ENCODE measurements at regions not wholly inside any gene's neighbourhood (a gene's known extent, or its start where the extent isn't known, plus 50 kb on each side); places are given as distances from the start of the nearest gene placed in this dataset.

- DNase-seq (ENCODE audit: low spot score): no peak
- H3K4me1 ChIP-seq (ENCODE audit: insufficient read depth, poor library complexity, severe bottlenecking): no peaks in the 10 kb centered on the region
- ATAC-seq (ENCODE audit: low read depth): no peak
- TF ChIP-seq CTCF (IDR thresholded peaks at IDR 0.05; ENCODE audit: poor library complexity, severe bottlenecking): no peak
- H3K9me3 ChIP-seq (ENCODE audit: severe bottlenecking): no peaks in the 10 kb centered on the region
- no peak overlapping the region for H3K4me3 ChIP-seq (ENCODE audit: severe bottlenecking)
- no peaks in the 10 kb centered on the region for H3K27me3 ChIP-seq (ENCODE audit: insufficient read depth, poor library complexity, severe bottlenecking)
- H3K27ac ChIP-seq (ENCODE audit: poor library complexity, severe bottlenecking): no peak overlapping the region
- H3K36me3 ChIP-seq (ENCODE audit: low read depth): no peaks in the 10 kb centered on the region
Measured at GRCh38 chr2:183455056-183455455, 330.8 kb downstream of the NUP35 start.

DNA sequence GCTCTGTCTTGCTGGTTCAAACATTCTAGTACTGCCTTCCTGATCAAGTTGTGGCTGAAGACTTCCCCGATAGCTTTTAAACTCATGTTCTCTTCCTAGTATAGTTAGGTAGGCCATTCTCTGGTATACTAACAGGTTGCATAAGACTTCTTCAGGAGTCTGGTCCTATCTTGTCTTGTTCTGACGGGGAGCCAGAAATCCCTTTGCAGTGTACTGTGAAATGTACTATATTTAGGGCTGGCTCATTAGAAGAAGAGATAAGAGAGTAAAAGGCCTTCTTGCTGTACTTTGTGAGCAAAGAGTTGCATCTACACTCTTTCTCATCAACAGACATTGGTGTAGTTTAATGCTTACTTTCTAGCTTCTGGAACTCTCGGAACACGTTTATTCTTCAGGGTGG, 331.9 kb downstream of the NUP35 start:
- H3K4me3 ChIP-seq (ENCODE audit: severe bottlenecking): no peak overlapping the region
- no peaks in the 10 kb centered on the region for H3K36me3 ChIP-seq (ENCODE audit: low read depth)
- ATAC-seq (ENCODE audit: low read depth) (no peak), DNase-seq (ENCODE audit: low spot score) (no peak)
- no peaks in the 10 kb centered on the region for H3K27me3 ChIP-seq (ENCODE audit: insufficient read depth, poor library complexity, severe bottlenecking)
- TF ChIP-seq CTCF (IDR thresholded peaks at IDR 0.05; ENCODE audit: poor library complexity, severe bottlenecking): no peak
- H3K27ac ChIP-seq (ENCODE audit: poor library complexity, severe bottlenecking): no peak overlapping the region
- no peaks in the 10 kb centered on the region for H3K9me3 ChIP-seq (ENCODE audit: severe bottlenecking)
- H3K4me1 ChIP-seq (ENCODE audit: insufficient read depth, poor library complexity, severe bottlenecking): no peaks in the 10 kb centered on the region

DNA sequence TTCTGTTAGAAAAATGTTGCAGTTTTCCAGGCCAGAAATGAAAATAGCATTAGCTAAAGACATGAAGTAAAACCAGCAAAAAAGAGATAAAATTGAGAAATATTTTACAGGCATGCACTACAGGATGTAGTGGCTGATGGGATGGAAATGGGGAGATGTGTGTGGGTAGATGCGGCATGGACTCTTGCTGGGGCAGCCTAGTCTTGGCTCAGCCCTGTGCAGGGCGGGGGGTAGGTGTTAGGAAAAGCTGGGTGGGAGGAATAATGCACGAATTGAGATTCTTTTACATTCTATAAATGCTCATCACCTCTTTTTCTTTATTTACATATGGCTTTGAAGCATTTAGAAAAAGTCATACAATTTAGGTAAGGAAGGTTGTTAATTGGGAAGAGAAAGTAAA, 334.2 kb downstream of the NUP35 start:
- no peaks in the 10 kb centered on the region for H3K4me1 ChIP-seq (ENCODE audit: insufficient read depth, poor library complexity, severe bottlenecking)
- H3K4me3 ChIP-seq (ENCODE audit: severe bottlenecking): no peak overlapping the region
- ATAC-seq (ENCODE audit: low read depth) (no peak), DNase-seq (ENCODE audit: low spot score) (no peak)
- no peaks in the 10 kb centered on the region for H3K36me3 ChIP-seq (ENCODE audit: low read depth)
- no peaks in the 10 kb centered on the region for H3K9me3 ChIP-seq (ENCODE audit: severe bottlenecking)
- no peak overlapping the region for H3K27ac ChIP-seq (ENCODE audit: poor library complexity, severe bottlenecking)
- TF ChIP-seq CTCF (IDR thresholded peaks at IDR 0.05; ENCODE audit: poor library complexity, severe bottlenecking): no peak
- H3K27me3 ChIP-seq (ENCODE audit: insufficient read depth, poor library complexity, severe bottlenecking): no peaks in the 10 kb centered on the region

GRCh38 chr2:183459466-183459865, 335.2 kb downstream of the NUP35 start:
- DNase-seq (ENCODE audit: low spot score): no peak
- Histone ChIP-seq H3K27me3 (ENCODE audit: insufficient read depth, poor library complexity, severe bottlenecking) (no peaks in the 10 kb centered on the region), H3K9me3 (ENCODE audit: severe bottlenecking) (no peaks in the 10 kb centered on the region), H3K27ac (ENCODE audit: poor library complexity, severe bottlenecking) (no peak overlapping the region), H3K4me3 (ENCODE audit: severe bottlenecking) (no peak overlapping the region), H3K36me3 (ENCODE audit: low read depth) (no peaks in the 10 kb centered on the region), H3K4me1 (ENCODE audit: insufficient read depth, poor library complexity, severe bottlenecking) (no peaks in the 10 kb centered on the region)
- no peak for ATAC-seq (ENCODE audit: low read depth)
- TF ChIP-seq CTCF (IDR thresholded peaks at IDR 0.05; ENCODE audit: poor library complexity, severe bottlenecking): no peak

- Histone ChIP-seq H3K36me3 (ENCODE audit: low read depth) (no peaks in the 10 kb centered on the region), H3K27me3 (ENCODE audit: insufficient read depth, poor library complexity, severe bottlenecking) (no peaks in the 10 kb centered on the region), H3K27ac (ENCODE audit: poor library complexity, severe bottlenecking) (no peak overlapping the region), H3K4me1 (ENCODE audit: insufficient read depth, poor library complexity, severe bottlenecking) (no peaks in the 10 kb centered on the region), H3K4me3 (ENCODE audit: severe bottlenecking) (no peak overlapping the region), H3K9me3 (ENCODE audit: severe bottlenecking) (no peaks in the 10 kb centered on the region)
- TF ChIP-seq CTCF (IDR thresholded peaks at IDR 0.05; ENCODE audit: poor library complexity, severe bottlenecking): no peak
- no peak for ATAC-seq (ENCODE audit: low read depth)
- DNase-seq (ENCODE audit: low spot score): no peak
Measured at GRCh38 chr2:183463821-183464220, 339.6 kb downstream of the NUP35 start.
